ENCODE measurements at regions not wholly inside any gene's neighbourhood (a gene's known extent, or its start where the extent isn't known, plus 50 kb on each side); places are given as distances from the start of the nearest gene placed in this dataset.

DNA sequence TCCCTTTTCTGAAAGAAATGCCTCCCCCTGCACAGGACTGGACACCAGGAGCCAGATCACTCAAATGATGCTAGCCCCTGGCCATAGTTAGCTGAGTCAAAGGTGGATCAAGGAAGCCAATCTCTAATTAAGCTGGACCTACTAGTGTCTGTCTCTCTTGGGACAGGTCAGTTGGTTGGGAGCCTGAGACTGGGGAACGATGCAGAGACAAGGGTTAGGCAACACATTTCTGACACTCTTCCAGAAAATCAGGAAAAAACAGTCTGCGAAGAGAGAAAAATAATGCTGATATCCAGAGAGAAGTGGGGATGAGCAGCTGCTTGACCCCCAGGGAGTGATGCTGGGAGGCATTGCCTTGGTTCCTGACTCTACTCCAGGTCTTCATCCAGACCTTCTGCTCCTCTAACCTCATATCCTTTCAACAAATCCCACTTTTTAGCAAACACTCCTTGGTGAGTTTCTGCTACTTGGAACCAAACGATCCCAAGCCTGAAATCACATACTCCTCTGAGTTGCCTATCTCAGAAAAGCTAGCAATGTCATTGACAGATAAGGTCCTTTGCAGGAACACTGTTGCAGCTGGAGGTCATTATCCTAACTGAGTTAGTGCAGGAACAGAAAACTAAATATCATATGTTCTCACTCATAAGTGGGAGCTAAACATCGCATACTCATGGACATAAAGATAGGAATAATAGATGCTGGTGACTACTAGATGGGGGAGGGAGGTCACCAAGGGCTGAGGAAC is 369.7 kb downstream of the COG6 start:
- TF ChIP-seq, protein P1, sequence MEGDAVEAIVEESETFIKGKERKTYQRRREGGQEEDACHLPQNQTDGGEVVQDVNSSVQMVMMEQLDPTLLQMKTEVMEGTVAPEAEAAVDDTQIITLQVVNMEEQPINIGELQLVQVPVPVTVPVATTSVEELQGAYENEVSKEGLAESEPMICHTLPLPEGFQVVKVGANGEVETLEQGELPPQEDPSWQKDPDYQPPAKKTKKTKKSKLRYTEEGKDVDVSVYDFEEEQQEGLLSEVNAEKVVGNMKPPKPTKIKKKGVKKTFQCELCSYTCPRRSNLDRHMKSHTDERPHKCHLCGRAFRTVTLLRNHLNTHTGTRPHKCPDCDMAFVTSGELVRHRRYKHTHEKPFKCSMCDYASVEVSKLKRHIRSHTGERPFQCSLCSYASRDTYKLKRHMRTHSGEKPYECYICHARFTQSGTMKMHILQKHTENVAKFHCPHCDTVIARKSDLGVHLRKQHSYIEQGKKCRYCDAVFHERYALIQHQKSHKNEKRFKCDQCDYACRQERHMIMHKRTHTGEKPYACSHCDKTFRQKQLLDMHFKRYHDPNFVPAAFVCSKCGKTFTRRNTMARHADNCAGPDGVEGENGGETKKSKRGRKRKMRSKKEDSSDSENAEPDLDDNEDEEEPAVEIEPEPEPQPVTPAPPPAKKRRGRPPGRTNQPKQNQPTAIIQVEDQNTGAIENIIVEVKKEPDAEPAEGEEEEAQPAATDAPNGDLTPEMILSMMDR (conservative IDR thresholded peaks at IDR 0.05) = no peak
- no peak overlapping the region for H3K27ac ChIP-seq

GRCh38 chr13:40026174-40026585 is 370.7 kb downstream of the COG6 start:
- TF ChIP-seq, protein P1 (conservative IDR thresholded peaks at IDR 0.05) = no peak
- H3K27ac ChIP-seq = no peak overlapping the region

DNA sequence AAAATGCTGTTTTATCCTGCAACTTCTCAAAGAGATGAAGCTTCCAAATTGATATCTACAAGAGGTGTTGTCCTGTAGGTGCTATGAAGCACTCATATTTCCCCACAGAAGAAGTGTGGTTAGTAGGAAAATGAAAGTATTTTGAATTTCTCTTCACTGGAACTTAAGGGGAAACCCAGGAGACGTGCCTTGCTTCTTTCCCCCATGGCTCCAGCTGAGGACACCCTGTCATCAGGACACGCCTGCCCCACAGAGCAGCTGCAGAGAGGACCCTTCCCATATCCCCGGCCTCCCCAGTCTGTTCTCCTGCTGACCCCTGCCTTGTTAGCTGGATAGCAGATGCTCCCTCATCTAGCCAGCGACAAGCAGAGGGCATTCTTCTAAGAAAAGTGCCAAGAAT is 371.3 kb downstream of the COG6 start:
- H3K27ac ChIP-seq = no peak overlapping the region

DNA sequence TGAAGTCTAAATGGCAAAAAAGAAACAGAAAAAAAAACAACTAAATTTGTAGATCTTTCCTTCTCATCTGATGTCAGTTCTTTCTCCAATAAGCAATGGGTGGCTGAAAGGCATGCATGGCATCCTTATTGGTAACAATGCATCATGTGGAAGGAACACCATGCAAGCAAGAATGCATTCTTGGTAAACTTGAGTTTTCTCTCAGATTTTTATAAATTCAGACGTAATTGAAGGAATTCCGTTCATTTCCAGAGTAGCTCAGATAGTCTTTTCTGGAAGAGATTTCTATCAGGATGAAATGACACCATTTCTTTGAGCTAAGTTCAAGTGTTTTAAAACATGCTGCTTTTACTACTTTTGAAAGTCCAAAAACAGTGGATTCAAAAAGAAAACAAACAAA is 373.0 kb downstream of the COG6 start:
- TF ChIP-seq, protein P1 (conservative IDR thresholded peaks at IDR 0.05) = no peak
- H3K27ac ChIP-seq = no peak overlapping the region

More for the DNA sequence above, 371.3 kb downstream of the COG6 start:
- TF ChIP-seq, protein P1 (conservative IDR thresholded peaks at IDR 0.05) = no peak

DNA sequence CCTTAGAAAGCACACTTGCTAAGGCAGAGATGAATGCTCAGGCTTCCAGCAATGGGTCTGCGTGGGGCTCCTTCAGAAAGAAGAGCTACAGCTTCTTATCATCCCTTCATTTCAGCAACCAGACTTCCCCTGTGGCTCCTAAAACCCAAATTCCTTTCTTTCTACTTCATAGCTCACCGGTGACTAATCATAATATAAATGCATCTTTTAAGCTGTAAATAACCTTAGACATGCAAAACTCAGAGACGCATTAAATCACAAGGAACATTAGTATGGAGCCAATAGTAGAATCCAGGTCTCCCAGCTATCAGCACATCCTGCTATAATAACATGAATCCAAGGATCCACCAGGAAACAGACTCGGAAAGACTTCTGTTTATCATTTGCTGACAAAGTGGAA is 375.6 kb downstream of the COG6 start:
- TF ChIP-seq, protein P1 (conservative IDR thresholded peaks at IDR 0.05) = no peak
- H3K27ac ChIP-seq = no peak overlapping the region

DNA sequence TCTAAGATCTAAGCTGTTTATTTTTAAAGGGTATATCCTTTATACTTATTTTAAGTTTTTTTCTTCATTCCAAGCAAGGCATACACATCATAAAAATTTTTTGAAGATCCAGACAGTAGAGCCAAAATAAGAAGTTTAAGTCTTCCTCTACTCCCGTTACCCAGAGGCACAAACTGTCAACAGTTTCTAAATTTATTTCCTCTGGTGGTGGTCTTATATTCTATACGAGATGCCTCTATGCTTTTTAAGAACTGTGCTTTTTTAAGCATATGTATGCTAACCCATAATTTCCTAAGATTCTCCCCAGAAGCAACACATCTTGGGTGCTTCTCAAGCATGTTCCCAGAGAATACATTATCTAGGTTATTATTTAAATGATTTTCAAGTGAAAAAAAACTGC is 383.6 kb downstream of the COG6 start:
- H3K27ac ChIP-seq = no peak overlapping the region
- TF ChIP-seq, protein P1 (conservative IDR thresholded peaks at IDR 0.05) = no peak

GRCh38 chr13:40042991-40043390 is 387.5 kb downstream of the COG6 start:
- TF ChIP-seq, protein P1 (conservative IDR thresholded peaks at IDR 0.05) = no peak
- no peak overlapping the region for H3K27ac ChIP-seq

All from VCaP (cell line).